Suprapubic skin (tissue), 4 donors: ENCODE measurements at regions not wholly inside any gene's neighbourhood (a gene's known extent, or its start where the extent isn't known, plus 50 kb on each side); places are given as distances from the start of the nearest gene placed in this dataset.

Source experiments
- DNase-seq, 2 donors: peaks; one replicate each; pipeline ENCODE4 v3.0.0-alpha.2; 2019; ENCODE audit warnings: low spot score in 2 of 2
- H3K27ac ChIP-seq: fragments of 200-600 bp; sonication (generic); one replicate; pipeline ENCODE4 v1.5.1; 2019
- H3K27me3 ChIP-seq: fragments of 200-600 bp; sonication (generic); one replicate; pipeline ENCODE4 v1.5.1; 2019
- H3K36me3 ChIP-seq: fragments of 200-600 bp; sonication (generic); one replicate; pipeline ENCODE4 v1.5.1; 2019
- H3K4me1 ChIP-seq: fragments of 200-600 bp; sonication (generic); one replicate; pipeline ENCODE4 v1.5.1; 2019
- H3K4me3 ChIP-seq: fragments of 200-600 bp; sonication (generic); one replicate; pipeline ENCODE4 v1.5.1; 2019; ENCODE audit warnings: mild to moderate bottlenecking
- H3K9me3 ChIP-seq: fragments of 200-600 bp; sonication (generic); one replicate; pipeline ENCODE4 v1.5.1; 2019
- EP300 ChIP-seq: sonication (generic); formaldehyde crosslinking; IDR thresholded peaks from one replicate; pipeline ENCODE4 v1.6.1; 2017; ENCODE audit warnings: antibody characterized with exemption
- POLR2A ChIP-seq, 2 donors: fragments of 450-650 bp; IDR thresholded peaks; one replicate each; pipeline ENCODE4 v1.6.1; 2017; ENCODE audit warnings: antibody characterized with exemption in 2 of 2, mild to moderate bottlenecking in 2 of 2, moderate library complexity in 2 of 2
- POLR2AphosphoS5 ChIP-seq, 3 donors: sonication (generic); formaldehyde crosslinking; IDR thresholded peaks; one replicate each; pipeline ENCODE4 v1.6.1; 2017; ENCODE audit warnings: antibody characterized with exemption in 3 of 3
- WGBS: methylation state at CpG from one replicate; pipeline ENCODE4 v1.1.5; 2018; 5-methylcytosine and 5-hydroxymethylcytosine counted together
- TF ChIP-seq, protein P1 (sequence below), 2 donors: fragments of 200-600 bp in 1 of 2; fragments of 450-650 bp in 1 of 2; sonication (generic) in 1 of 2; IDR thresholded peaks; one replicate each; pipeline ENCODE4 v1.5.1; 2016 to 2019; ENCODE audit warnings: antibody characterized with exemption in 2 of 2, mild to moderate bottlenecking in 1 of 2, moderate library complexity in 1 of 2

DNA sequence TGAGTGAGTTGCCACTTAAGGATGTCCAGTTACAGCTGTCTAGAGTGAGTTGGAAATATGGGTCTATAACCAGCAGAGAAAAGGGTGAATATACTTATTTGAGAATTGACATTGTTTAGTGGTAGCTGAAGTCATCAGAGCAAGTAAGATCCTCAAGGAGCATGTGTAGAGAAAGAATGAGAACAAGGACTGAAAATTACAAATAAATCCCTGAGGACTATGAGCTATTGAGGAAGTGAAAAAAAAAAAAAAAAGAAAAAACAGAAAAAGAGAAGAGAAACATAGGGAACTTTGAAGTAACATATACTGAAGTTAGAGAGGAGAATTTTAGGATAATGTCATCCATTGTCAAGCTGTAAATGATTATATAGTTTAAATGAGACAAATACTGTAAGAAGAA, 134.0 kb upstream of the CCDC68 start:
- DNase-seq = no peak
- Histone ChIP-seq H3K4me3 (no peak overlapping the region), H3K27ac (no peak overlapping the region), H3K27me3 (no peaks in the 10 kb centered on the region), H3K36me3 (no peaks in the 10 kb centered on the region), H3K9me3 (no peaks in the 10 kb centered on the region), H3K4me1 (no peaks in the 10 kb centered on the region)
- TF ChIP-seq EP300 = no peak
- TF ChIP-seq, protein P1, sequence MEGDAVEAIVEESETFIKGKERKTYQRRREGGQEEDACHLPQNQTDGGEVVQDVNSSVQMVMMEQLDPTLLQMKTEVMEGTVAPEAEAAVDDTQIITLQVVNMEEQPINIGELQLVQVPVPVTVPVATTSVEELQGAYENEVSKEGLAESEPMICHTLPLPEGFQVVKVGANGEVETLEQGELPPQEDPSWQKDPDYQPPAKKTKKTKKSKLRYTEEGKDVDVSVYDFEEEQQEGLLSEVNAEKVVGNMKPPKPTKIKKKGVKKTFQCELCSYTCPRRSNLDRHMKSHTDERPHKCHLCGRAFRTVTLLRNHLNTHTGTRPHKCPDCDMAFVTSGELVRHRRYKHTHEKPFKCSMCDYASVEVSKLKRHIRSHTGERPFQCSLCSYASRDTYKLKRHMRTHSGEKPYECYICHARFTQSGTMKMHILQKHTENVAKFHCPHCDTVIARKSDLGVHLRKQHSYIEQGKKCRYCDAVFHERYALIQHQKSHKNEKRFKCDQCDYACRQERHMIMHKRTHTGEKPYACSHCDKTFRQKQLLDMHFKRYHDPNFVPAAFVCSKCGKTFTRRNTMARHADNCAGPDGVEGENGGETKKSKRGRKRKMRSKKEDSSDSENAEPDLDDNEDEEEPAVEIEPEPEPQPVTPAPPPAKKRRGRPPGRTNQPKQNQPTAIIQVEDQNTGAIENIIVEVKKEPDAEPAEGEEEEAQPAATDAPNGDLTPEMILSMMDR (IDR thresholded peaks at IDR 0.05) = no peak
- TF ChIP-seq POLR2AphosphoS5 (IDR thresholded peaks at IDR 0.05) = no peak
- no peak for TF ChIP-seq POLR2A (IDR thresholded peaks at IDR 0.05)

DNA sequence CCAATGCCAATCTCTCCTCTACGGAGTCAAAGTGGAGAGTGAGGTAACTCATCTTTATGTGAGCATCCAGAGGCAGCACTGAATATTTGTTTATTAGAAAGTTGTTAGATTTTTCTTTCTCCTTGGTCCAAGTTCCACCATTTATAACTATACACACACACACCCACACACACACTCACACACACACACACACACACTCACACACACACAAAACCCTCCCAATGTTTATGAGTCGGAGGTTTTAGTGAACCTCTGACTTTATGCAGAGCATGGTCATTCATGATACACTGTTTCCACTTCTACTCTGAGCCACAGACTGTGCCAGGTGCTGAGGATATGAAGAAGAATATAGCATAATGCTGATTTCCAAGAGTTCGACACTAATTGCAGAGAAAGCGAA, 132.9 kb upstream of the CCDC68 start:
- Histone ChIP-seq H3K27ac (no peak overlapping the region), H3K4me3 (no peak overlapping the region), H3K27me3 (no peaks in the 10 kb centered on the region), H3K36me3 (no peaks in the 10 kb centered on the region), H3K9me3 (no peaks in the 10 kb centered on the region), H3K4me1 (no peaks in the 10 kb centered on the region)
- WGBS = 72% methylated on average over 4 of the region's 4 CpGs
- DNase-seq = no peak
- no peak for TF ChIP-seq POLR2AphosphoS5 (IDR thresholded peaks at IDR 0.05)
- TF ChIP-seq POLR2A (IDR thresholded peaks at IDR 0.05) = no peak
- no peak for TF ChIP-seq EP300
- TF ChIP-seq, protein P1 (IDR thresholded peaks at IDR 0.05) = no peak

DNA sequence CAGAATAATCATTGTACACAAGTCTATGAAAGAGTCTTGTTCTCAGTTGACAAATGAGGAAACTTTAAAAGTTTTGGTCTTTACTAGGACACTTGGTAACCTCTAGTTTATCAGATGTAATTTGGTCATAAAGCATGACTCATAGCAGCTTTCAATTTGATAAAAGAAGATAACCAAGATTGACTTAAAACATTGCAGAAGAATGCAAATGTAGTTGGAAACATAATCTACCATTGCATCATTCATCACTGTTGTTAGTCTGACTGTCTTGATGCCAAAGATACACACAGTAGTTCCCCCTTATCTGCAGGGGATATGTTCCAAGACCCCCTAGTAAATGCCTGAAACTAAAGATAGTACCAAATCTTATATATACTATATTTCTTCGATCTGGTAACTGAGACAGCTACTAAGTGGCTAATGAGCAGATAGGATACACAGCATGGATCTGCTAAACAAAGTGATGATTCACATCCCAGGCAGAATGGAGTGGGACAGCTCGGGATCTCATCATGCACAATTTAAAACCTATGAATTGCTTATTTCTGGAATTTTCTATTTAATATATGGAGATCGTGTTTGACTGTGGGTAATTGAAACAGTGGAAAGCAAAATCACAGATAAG, 131.4 kb upstream of the CCDC68 start:
- 80% methylated on average over 3 of the region's 3 CpGs for WGBS

DNA sequence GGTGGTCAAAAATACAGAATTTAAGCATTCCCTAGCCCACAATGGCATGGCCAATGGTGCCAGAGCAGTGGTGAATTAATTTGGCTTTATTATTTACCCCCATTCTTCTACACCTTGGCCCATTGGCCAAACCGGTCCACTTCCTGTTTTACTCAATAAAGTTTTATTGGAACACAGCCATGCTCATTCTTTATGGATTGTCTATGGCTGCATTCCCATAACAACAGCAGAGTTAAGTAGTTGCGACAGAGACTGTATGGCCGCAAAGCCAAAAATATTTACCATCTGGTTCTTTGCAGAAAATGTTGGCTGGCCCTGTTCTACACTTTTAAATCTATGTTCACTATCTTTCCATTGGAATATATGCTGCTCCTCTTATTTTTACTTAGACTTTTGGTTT, 130.3 kb upstream of the CCDC68 start:
- H3K9me3 ChIP-seq = no peaks in the 10 kb centered on the region
- 89% methylated on average over 3 of the region's 3 CpGs for WGBS
- no peaks in the 10 kb centered on the region for H3K4me1 ChIP-seq
- H3K4me3 ChIP-seq = no peak overlapping the region
- TF ChIP-seq POLR2A (IDR thresholded peaks at IDR 0.05) (no peak), EP300 (no peak)
- no peaks in the 10 kb centered on the region for H3K36me3 ChIP-seq
- H3K27ac ChIP-seq = no peak overlapping the region
- DNase-seq = no peak
- no peaks in the 10 kb centered on the region for H3K27me3 ChIP-seq

More for the DNA sequence above, 131.4 kb upstream of the CCDC68 start:
- Histone ChIP-seq H3K9me3 (no peaks in the 10 kb centered on the region), H3K36me3 (no peaks in the 10 kb centered on the region), H3K4me3 (no peak overlapping the region), H3K4me1 (no peaks in the 10 kb centered on the region), H3K27ac (no peak overlapping the region), H3K27me3 (no peaks in the 10 kb centered on the region)
- DNase-seq = no peak
- no peak for TF ChIP-seq EP300
- TF ChIP-seq POLR2AphosphoS5 (IDR thresholded peaks at IDR 0.05) = no peak
- TF ChIP-seq, protein P1 (IDR thresholded peaks at IDR 0.05) = no peak
- TF ChIP-seq POLR2A (IDR thresholded peaks at IDR 0.05) = no peak

DNA sequence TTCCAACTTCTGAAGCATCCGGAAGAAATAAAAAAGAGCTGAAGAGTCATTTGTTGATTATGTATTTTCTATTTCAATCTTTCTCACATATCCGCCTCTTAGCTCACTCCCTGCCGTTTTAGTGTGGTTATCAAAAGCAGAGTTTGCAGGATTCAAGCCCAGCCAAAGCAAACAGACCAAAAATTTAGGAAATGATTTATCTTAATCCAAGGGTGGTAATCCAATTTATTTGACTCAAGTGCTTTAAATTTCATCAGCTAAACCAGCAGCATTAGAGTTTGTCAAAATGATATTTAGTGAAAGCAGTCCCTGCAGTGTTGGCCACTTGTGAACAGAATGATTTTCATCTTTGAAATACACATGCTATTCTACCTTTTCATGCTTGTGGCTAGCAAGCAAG, 129.3 kb upstream of the CCDC68 start:
- Histone ChIP-seq H3K36me3 (no peaks in the 10 kb centered on the region), H3K9me3 (no peaks in the 10 kb centered on the region), H3K27me3 (no peaks in the 10 kb centered on the region), H3K27ac (no peak overlapping the region), H3K4me3 (no peak overlapping the region), H3K4me1 (no peaks in the 10 kb centered on the region)
- no peak for DNase-seq
- 25% methylated on average over 3 of the region's 3 CpGs for WGBS
- TF ChIP-seq POLR2A (IDR thresholded peaks at IDR 0.05) (no peak), EP300 (no peak), POLR2AphosphoS5 (IDR thresholded peaks at IDR 0.05) (no peak)
- TF ChIP-seq, protein P1 (IDR thresholded peaks at IDR 0.05) = no peak

DNA sequence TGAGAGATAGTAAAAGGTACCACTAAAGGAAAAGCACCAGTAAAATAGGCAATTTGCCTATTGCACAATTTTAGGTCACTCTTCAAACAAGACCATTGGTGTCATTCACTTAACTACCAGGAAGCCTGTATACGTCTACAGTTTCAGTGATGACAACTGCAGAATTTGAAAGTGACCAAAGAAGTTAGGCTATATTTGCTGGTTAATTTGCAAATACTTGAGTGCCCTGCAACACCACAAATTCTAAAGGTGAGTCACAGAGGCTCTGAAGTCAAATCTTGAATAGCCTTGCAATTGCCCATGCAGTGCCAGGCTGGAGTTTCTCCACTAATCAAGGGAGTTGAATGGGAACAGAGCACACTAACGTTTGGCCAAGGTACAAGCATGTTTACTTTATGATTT, 128.7 kb upstream of the CCDC68 start:
- no peak overlapping the region for H3K4me3 ChIP-seq
- no peaks in the 10 kb centered on the region for H3K36me3 ChIP-seq
- no peaks in the 10 kb centered on the region for H3K27me3 ChIP-seq
- no peaks in the 10 kb centered on the region for H3K9me3 ChIP-seq
- WGBS = 48% methylated on average over 2 of the region's 2 CpGs
- no peak for DNase-seq
- TF ChIP-seq, protein P1 (IDR thresholded peaks at IDR 0.05) = no peak
- TF ChIP-seq POLR2A (IDR thresholded peaks at IDR 0.05) (no peak), POLR2AphosphoS5 (IDR thresholded peaks at IDR 0.05) (no peak), EP300 (no peak)
- no peak overlapping the region for H3K27ac ChIP-seq
- H3K4me1 ChIP-seq = no peaks in the 10 kb centered on the region
